ENCODE measurements at regions not wholly inside any gene's neighbourhood (a gene's known extent, or its start where the extent isn't known, plus 50 kb on each side); places are given as distances from the start of the nearest gene placed in this dataset.

GRCh38 chr3:31041161-31041978, 146.9 kb upstream of the GADL1 start:
- H3K9me1 ChIP-seq (ENCODE audit: insufficient read depth, low read length), result no peaks in the 10 kb centered on the region
- H3K9me3 ChIP-seq (ENCODE audit: control insufficient read depth, insufficient read depth, low read length), result peaks cover 8% of the 10 kb centered on the region; the same call in 1 of the 2 replicates
- H3K4me2 ChIP-seq (ENCODE audit: low read depth, low read length), result no peak overlapping the region
- BruUV-seq (replicated peaks), result no TSS peak
- H3K23ac ChIP-seq (ENCODE audit: low read depth, low read length), result no peak overlapping the region
- H3K36me3 ChIP-seq (ENCODE audit: control insufficient read depth, insufficient read depth, low read length), result no peaks in the 10 kb centered on the region
- 0 out of 2 replicates have a peak, but pooled peaks cover 2% of the 10 kb centered on the region for H3K4me1 ChIP-seq (ENCODE audit: control insufficient read depth, insufficient read depth, low read length)
- H4K5ac ChIP-seq (ENCODE audit: low read depth, low read length), result no peak overlapping the region
- H4K20me1 ChIP-seq (ENCODE audit: insufficient read depth, low read length), result no peaks in the 10 kb centered on the region
- TF ChIP-seq MAFK (IDR thresholded peaks at IDR 0.05; ENCODE audit: low read depth, low read length) (peak; percentile 98), FOS (IDR thresholded peaks at IDR 0.05; ENCODE audit: low read depth, low read length) (no peak)
- H2BK5ac ChIP-seq (ENCODE audit: low read depth, low read length, poor library complexity, severe bottlenecking), result no peak overlapping the region
- H4K91ac ChIP-seq (ENCODE audit: insufficient read depth, low read depth, low read length), result no peak overlapping the region
- ATAC-seq (ENCODE audit: low read depth) (peak; percentile 61), DNase-seq (peak; percentile 78)
- H2AK9ac ChIP-seq (replicated peaks; ENCODE audit: low read depth, low read length, poor library complexity), result no peak overlapping the region
- no peak overlapping the region for H2AFZ ChIP-seq (replicated peaks; ENCODE audit: low read length, poor library complexity)
- H4K8ac ChIP-seq (ENCODE audit: low read depth in 2 of 2, low read length in 2 of 2), result no peak overlapping the region
- H3K56ac ChIP-seq (ENCODE audit: extremely low read depth, insufficient read depth, low read length), result no peak overlapping the region
- no peak overlapping the region for H2BK15ac ChIP-seq (ENCODE audit: low read depth, low read length)
- no peak overlapping the region for H3K4me3 ChIP-seq (ENCODE audit: insufficient read depth, low read depth, low read length)
- no peak overlapping the region for H3K9ac ChIP-seq (ENCODE audit: low read depth, low read length)
- no peak overlapping the region for H3K14ac ChIP-seq (replicated peaks; ENCODE audit: low read depth, low read length)
- ChIA-PET CTCF (interaction anchor here (0.6 kb wide), 1 partner anchor 799 kb away, joined by 3 read pairs; no protein-coding TSS in a partner anchor), POLR2A (ENCODE audit: unreplicated experiment) (no interaction called here)
- peaks cover 2% of the 10 kb centered on the region for H3K27me3 ChIP-seq (ENCODE audit: control insufficient read depth, insufficient read depth, low read length)
- no peak overlapping the region for H3K4ac ChIP-seq (ENCODE audit: low read depth, low read length)
- H2BK120ac ChIP-seq (ENCODE audit: low read depth, low read length), result no peak overlapping the region
- intact Hi-C loops (cut with micrococcal nuclease), result no loop called here
- WGBS, 2 experiments (ENCODE audit: extremely low coverage in 2 of 2, insufficient read length in 1 of 2), result 73% methylated on average over 2 of the region's 2 CpGs; no CpG with 5 or more reads in 1 of the 2 experiments
- no peak overlapping the region for H3K18ac ChIP-seq (ENCODE audit: low read depth, low read length)
- H3K79me1 ChIP-seq (ENCODE audit: low read depth in 1 of 2, low read length in 2 of 2), result no peaks in the 10 kb centered on the region
- H2AK5ac ChIP-seq (ENCODE audit: low read depth, low read length), result no peak overlapping the region
- in situ Hi-C loops (cut with MboI; ENCODE audit: low sequenced_read_pairs), result no loop called here
- no peak overlapping the region for H3K27ac ChIP-seq (ENCODE audit: insufficient read depth, low read length)
- dilution Hi-C loops (cut with HindIII; ENCODE audit: low sequenced_read_pairs, unreplicated experiment), result no loop called here
- no peak overlapping the region for H2BK20ac ChIP-seq (ENCODE audit: low read depth, low read length)

Data from IMR-90 (cell line).